Effector memory CD8-positive, alpha-beta T cell (primary cell): ENCODE measurements at regions not wholly inside any gene's neighbourhood (a gene's known extent, or its start where the extent isn't known, plus 50 kb on each side); places are given as distances from the start of the nearest gene placed in this dataset.

ENCODE experiments used
- ATAC-seq: fragments of 150-1000 bp; cut with Tn5 transposase; replicated peaks from 2 replicates; pipeline ENCODE4 v1.10.0; 2021; ENCODE audit warnings: mild to moderate bottlenecking, moderate library complexity
- DNase-seq, 3 experiments: peaks; one replicate each; pipeline ENCODE4 v3.0.0; 2021
- H3K27ac Mint-ChIP-seq, 2 donors: one replicate each; pipeline ENCODE4 v1.8.0; 2022; ENCODE audit warnings: mild to moderate bottlenecking in 2 of 2, mixed read lengths in 2 of 2, moderate library complexity in 2 of 2
- H3K27me3 Mint-ChIP-seq, 2 donors: one replicate each; pipeline ENCODE4 v1.8.0; 2022; ENCODE audit warnings: mixed read lengths in 2 of 2
- H3K36me3 Mint-ChIP-seq: one replicate; pipeline ENCODE4 v1.8.0; 2022; ENCODE audit warnings: mild to moderate bottlenecking, moderate library complexity, mixed read lengths; ENCODE audit not compliant: insufficient read depth
- H3K4me1 Mint-ChIP-seq, 2 donors: one replicate each; pipeline ENCODE4 v1.8.0; 2022; ENCODE audit warnings: low read depth in 2 of 2, mixed read lengths in 2 of 2
- H3K4me3 Mint-ChIP-seq, 2 donors: one replicate each; pipeline ENCODE4 v1.8.0; 2022; ENCODE audit warnings: mild to moderate bottlenecking in 2 of 2, mixed read lengths in 2 of 2, moderate library complexity in 2 of 2
- H3K9me3 Mint-ChIP-seq, 2 donors: one replicate each; pipeline ENCODE4 v1.8.0; 2022; ENCODE audit warnings: mixed read lengths in 2 of 2

DNA sequence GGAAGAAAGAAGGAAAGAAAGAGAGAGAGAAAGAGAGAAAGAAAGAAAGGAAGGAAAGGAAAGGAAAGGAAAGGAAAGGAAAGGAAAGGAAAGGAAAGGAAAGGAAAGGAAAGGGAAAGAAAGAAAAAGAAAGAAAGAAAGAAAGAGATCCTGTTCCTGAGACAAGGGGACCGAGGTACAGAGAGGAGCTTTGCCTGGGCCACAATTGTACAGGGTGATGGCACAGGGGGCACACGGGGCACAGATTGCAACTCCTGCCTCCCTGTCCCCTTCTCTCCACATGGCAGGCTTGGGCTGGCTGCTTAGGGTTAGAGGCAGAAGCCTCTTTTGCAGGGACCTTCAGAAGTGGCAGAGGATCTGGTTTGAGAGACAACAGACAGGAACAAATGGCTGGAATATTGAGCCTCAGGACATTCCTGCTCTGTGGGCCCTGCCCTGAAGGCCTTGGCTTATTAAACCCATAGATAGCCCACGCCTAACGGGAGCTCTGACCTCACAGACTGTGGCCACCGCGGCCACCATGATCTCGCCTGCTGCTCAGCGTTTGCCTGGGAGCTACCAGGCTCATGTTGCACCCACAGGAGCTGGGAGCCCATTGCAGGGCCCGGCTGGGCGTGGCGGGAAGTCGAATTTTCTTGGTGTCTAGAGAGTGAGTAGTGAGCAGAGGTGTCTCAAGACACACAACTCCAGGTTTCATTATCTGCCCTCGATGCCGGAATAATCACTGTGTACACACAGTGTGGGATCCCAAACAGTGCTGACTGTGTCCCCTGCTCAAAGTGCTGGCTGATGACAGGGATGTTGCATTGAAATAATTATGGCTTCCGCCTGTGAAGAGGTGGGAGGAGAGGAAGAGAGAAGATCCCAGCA, 147.9 kb upstream of the NCOR2 start:
- DNase-seq: no peak
- Mint-ChIP-seq H3K4me3 (no peak overlapping the region), H3K27ac (peak overlapping the region; percentile 87 to 91), H3K9me3 (no peaks in the 10 kb centered on the region), H3K27me3 (no peaks in the 10 kb centered on the region), H3K36me3 (no peaks in the 10 kb centered on the region), H3K4me1 (peaks cover 13 to 18% of the 10 kb centered on the region in 2 donors)
- ATAC-seq: no peak

DNA sequence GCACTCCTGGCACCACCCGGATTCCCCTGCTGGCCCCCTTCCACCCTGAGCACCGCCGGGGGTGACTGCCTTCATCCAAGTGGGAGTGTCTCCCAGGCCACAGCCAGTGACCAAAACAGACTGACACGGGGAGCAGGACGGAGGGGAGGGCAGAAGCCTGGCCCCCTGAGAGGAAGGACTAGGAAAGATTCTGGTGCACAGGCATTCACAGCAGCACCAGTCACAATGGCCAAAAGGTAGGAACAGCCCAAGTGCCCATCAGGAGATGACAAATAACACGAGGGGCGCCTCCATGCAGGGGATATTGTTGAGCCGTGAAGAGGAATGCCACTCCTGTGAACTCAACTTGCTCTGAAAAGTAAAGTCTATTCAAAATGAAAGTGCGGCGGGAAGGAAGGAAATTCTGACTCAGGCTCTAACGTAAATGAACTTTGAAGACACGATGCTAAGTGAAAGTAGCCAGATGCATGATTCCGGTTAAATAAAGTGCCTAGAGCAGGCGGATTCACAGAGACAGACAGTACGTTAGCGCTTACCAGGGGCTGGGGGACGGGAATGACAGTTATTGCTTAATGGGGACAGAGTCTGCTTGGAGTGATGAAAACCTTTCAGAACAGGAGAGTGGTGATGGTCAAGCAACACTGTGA, 146.1 kb upstream of the NCOR2 start:
- H3K27me3 Mint-ChIP-seq: no peaks in the 10 kb centered on the region
- peaks cover 13 to 18% of the 10 kb centered on the region in 2 donors for H3K4me1 Mint-ChIP-seq
- DNase-seq (peak; percentile 17 to 48 (median 31)), ATAC-seq (peak; percentile 89)
- H3K36me3 Mint-ChIP-seq: no peaks in the 10 kb centered on the region
- H3K4me3 Mint-ChIP-seq: peak overlapping the region; percentile 74 to 81
- peak overlapping the region; percentile 87 to 91 for H3K27ac Mint-ChIP-seq
- no peaks in the 10 kb centered on the region for H3K9me3 Mint-ChIP-seq

DNA sequence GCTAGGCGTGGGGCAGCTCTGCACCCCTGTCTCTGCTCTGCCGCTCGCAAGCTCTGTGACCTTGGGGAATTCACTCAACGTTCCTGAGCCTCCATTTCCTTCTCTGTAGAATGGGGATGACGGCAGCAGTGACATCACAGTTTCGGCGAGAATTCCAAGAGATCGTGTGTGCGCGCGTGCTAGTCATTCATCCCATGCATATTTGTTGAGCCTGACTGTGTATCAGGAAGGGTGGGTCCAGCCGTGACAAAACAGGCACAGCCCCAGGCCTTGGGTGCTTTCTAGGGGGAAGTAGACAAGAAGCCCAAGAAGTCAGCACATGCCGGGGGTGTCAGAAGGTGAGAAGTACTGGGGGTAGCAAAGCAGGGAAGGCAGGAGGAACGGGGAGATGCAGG, 145.6 kb upstream of the NCOR2 start:
- H3K4me3 Mint-ChIP-seq: peak overlapping the region; percentile 74 to 81
- no peaks in the 10 kb centered on the region for H3K9me3 Mint-ChIP-seq
- H3K27me3 Mint-ChIP-seq: no peaks in the 10 kb centered on the region
- ATAC-seq: peak; percentile 37
- H3K27ac Mint-ChIP-seq: peak overlapping the region; percentile 87 to 91
- H3K36me3 Mint-ChIP-seq: no peaks in the 10 kb centered on the region
- peaks cover 13 to 18% of the 10 kb centered on the region in 2 donors for H3K4me1 Mint-ChIP-seq
- DNase-seq: peak in 1 of 3 experiments; percentile 13

DNA sequence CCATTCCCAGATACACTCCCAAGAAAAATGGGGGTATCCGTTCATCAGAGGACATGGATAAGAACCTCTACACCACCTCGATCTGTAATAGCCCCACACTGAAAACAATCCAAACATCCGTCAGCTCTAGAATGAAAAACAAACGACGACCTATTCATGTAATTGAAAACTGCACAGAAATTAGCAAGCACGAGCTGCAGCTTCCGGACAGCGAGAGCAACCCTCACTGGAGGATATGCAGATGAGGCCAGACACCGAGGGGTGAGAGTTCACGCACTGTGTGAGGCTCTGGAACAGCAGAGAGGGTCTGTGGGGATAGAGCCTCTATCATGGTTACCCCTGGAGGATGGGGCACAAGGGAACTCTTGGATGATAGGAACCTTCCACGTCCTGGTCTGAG, 143.9 kb upstream of the NCOR2 start:
- no peak overlapping the region for H3K4me3 Mint-ChIP-seq
- ATAC-seq (no peak), DNase-seq (no peak)
- H3K4me1 Mint-ChIP-seq: peaks cover 13 to 17% of the 10 kb centered on the region in 2 donors
- no peak overlapping the region for H3K27ac Mint-ChIP-seq
- H3K9me3 Mint-ChIP-seq: no peaks in the 10 kb centered on the region
- no peaks in the 10 kb centered on the region for H3K27me3 Mint-ChIP-seq
- no peaks in the 10 kb centered on the region for H3K36me3 Mint-ChIP-seq

DNA sequence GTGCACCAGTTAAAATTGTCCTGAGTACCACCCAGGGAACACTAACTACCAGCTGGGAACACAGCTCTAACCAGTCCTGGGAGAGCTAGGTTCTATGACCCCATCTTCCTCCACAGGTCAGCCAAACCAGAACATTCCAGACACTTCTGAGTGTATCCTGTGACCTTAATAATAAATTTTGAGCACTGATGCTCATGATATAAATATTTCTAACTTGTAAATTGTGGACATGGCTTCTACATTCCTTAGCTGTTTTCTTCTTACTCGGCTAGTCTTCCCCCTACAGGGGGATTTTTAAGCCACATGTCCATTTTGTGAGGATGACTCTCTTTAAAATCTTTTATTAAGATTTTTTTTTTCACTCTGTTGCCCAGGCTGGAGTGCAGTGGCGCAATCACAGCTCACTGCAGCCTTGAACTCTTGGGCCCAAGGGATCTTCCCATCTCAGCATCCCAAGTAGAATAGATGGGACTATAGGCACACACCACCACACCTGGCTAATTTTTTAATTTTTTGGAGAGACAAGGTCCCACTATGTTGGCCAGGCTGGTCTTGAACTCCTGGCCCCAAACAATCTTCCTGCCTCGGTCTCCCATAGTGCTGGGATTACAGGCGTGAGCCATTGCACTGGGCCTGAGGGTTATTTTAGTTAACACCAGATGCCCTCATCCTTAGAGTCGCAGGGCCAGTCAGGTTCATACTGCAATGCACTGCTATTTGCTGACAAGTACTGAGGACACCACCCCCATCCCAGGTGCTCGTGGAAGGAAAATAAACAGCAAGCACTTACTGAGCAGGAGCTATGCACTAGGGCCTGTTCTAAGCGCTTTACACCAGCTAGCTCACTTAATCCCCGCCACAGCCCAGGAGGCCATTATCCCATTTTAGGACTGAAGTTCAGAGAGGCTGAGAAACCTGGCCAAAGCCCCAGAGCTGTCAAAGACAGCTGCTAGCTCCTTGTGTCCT, 142.6 kb upstream of the NCOR2 start:
- H3K36me3 Mint-ChIP-seq: no peaks in the 10 kb centered on the region
- no peak overlapping the region for H3K4me3 Mint-ChIP-seq
- H3K4me1 Mint-ChIP-seq: peaks cover 13 to 17% of the 10 kb centered on the region in 2 donors
- no peak for DNase-seq
- no peaks in the 10 kb centered on the region for H3K9me3 Mint-ChIP-seq
- H3K27ac Mint-ChIP-seq: no peak overlapping the region
- H3K27me3 Mint-ChIP-seq: no peaks in the 10 kb centered on the region
- ATAC-seq: no peak

DNA sequence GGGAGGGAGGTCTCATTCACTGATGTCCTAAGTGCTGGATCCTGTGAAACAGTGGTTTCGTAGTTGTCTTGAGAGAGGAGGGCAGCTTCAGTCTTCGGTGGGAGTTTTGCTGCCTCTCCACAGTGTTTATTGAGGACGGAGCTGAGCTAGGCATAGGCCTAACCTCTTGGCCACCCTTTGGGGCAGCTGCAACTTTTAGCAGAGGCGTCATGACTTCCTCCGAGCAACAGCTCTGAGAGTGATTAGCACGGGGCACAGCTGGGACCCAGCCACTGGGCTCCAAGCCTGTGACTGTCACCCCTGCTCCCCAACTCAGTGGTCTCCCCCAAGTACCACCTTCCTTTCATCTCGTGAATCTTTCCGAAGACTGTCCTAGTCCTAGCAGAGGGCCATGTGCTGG, 139.9 kb upstream of the NCOR2 start:
- ATAC-seq (no peak), DNase-seq (no peak)
- peaks cover 3% of the 10 kb centered on the region for H3K36me3 Mint-ChIP-seq
- H3K27ac Mint-ChIP-seq: no peak overlapping the region
- H3K27me3 Mint-ChIP-seq: no peaks in the 10 kb centered on the region
- H3K4me3 Mint-ChIP-seq: no peak overlapping the region
- H3K4me1 Mint-ChIP-seq: no peaks in the 10 kb centered on the region
- no peaks in the 10 kb centered on the region for H3K9me3 Mint-ChIP-seq

DNA sequence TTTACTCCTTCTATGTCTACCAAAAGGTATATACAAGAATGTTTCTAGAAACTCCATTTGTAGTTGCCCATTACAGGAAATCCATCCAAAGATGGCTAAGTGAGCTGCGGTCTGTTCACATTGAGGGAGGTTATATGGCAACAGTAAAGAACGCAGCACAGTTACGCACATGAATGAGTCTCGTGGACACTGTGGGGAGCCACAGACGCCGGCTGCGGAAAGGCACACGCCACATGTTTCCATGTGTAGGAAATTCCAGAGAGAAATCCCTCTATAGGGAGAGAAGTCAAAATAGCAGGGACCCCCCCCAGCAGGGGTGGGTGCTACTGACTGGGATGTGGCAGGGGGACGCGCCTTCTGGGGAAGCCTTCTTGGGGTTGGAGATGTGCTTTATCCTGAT, 139.0 kb upstream of the NCOR2 start:
- H3K27ac Mint-ChIP-seq: no peak overlapping the region
- ATAC-seq: no peak
- no peak overlapping the region for H3K4me3 Mint-ChIP-seq
- H3K36me3 Mint-ChIP-seq: peaks cover 3% of the 10 kb centered on the region
- no peaks in the 10 kb centered on the region for H3K27me3 Mint-ChIP-seq
- no peak for DNase-seq
- no peaks in the 10 kb centered on the region for H3K4me1 Mint-ChIP-seq
- H3K9me3 Mint-ChIP-seq: no peaks in the 10 kb centered on the region

DNA sequence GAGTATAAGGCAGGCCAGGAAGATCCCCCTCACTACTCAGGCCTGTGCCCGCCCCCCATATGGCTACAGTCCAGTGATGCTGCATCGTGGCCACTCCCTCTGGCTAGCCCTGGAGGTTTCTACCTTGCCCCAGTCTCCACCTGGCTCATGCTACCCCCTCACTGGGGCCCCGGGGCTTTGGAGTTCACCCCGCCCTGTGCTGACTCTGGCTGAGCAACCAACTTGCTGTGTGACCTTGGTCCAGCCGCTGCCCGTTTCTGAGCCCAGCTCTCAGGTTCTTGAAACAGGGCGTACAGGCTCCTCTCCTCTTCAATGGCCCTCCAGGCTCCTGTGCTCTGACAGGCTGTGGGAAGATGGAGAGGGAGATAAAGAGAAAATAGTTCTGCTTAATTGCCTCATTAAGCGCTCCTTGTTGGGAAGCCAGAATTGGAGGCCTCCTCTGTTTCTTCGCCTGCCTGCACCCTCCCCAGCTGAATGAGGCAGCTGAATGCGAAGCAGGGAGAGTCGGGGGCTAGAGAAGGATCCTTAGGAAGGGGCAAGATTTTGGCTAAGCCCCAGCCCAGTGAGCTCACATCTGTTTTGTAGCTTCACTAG, 138.2 kb upstream of the NCOR2 start:
- H3K27me3 Mint-ChIP-seq: peaks cover 0 to 1% of the 10 kb centered on the region in 2 donors
- no peaks in the 10 kb centered on the region for H3K4me1 Mint-ChIP-seq
- no peak overlapping the region for H3K4me3 Mint-ChIP-seq
- DNase-seq (no peak), ATAC-seq (no peak)
- H3K9me3 Mint-ChIP-seq: no peaks in the 10 kb centered on the region
- H3K36me3 Mint-ChIP-seq: peaks cover 3% of the 10 kb centered on the region
- H3K27ac Mint-ChIP-seq: no peak overlapping the region

DNA sequence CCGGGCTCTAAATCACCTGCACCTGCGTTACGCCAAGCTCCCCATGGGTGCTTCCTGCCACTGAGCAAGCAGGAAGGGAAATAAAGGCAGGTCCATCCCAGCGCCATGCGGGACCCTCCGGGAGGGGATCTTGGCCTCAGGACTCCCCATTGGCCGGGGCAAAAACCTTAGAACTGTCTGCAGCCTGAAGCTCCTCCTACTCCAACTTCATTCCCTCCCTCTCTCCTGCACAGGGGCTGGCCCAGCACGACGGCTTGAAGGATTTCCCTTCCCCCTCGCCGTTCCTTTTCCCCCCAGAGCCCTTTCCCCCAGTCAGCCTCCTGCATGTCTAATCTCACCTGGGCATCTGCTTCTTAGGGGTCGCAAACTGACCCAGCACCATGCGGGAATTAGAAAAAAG, 137.2 kb upstream of the NCOR2 start:
- ATAC-seq: no peak
- Mint-ChIP-seq H3K9me3 (no peaks in the 10 kb centered on the region), H3K36me3 (peaks cover 3% of the 10 kb centered on the region)

DNA sequence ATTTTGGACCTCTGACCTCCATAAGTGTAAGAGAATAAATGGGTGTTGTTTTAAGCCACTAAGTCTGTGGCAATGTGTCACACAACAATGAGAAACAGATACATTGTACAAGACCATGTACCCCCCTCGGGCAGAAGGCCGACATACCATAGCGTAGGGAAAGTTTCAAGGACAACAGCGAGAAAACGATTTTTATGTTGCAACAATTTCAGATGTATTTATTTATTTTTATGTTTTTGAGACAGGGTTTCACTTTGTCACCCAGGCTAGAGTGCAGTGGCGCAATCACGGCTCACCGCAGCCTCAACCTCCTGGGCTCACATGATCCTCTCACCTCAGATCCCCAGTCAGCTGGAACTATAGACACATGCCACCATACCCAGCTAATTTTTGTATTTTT, 136.4 kb upstream of the NCOR2 start:
- no peak overlapping the region for H3K4me3 Mint-ChIP-seq
- H3K27me3 Mint-ChIP-seq: peaks cover 9 to 16% of the 10 kb centered on the region in 2 donors
- H3K4me1 Mint-ChIP-seq: no peaks in the 10 kb centered on the region
- no peak for DNase-seq
- H3K27ac Mint-ChIP-seq: peak overlapping the region in 1 of 2 donors; percentile 13
- H3K9me3 Mint-ChIP-seq: no peaks in the 10 kb centered on the region
- peaks cover 3% of the 10 kb centered on the region for H3K36me3 Mint-ChIP-seq
- no peak for ATAC-seq

More for the DNA sequence above, 137.2 kb upstream of the NCOR2 start:
- H3K27me3 Mint-ChIP-seq: peaks cover 1 to 8% of the 10 kb centered on the region in 2 donors
- DNase-seq: no peak
- no peak overlapping the region for H3K27ac Mint-ChIP-seq
- no peak overlapping the region for H3K4me3 Mint-ChIP-seq
- H3K4me1 Mint-ChIP-seq: no peaks in the 10 kb centered on the region

DNA sequence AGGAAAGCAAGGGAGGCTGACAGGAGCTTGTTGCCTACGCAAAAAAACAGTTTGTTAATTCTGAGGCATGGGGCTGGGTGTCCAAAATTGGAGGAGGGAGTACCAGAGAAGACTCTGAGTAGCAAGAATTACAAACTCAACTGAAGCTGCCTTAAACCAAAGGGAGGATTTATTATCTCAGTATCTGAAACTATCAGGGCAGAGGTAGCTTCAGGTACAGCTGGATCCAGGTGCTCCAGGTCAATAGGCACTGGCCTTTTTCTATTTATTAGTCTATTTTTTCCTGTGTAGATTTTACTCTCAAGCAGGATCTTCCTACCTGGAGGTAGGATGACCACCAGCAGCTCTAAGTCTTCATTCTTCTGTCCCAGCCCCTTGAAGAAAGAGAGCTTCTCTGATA, 135.3 kb upstream of the NCOR2 start:
- Mint-ChIP-seq H3K4me3 (no peak overlapping the region), H3K27ac (no peak overlapping the region), H3K36me3 (peaks cover 3% of the 10 kb centered on the region), H3K4me1 (no peaks in the 10 kb centered on the region), H3K27me3 (peaks cover 10 to 18% of the 10 kb centered on the region in 2 donors), H3K9me3 (no peaks in the 10 kb centered on the region)
- ATAC-seq: no peak
- DNase-seq: no peak

DNA sequence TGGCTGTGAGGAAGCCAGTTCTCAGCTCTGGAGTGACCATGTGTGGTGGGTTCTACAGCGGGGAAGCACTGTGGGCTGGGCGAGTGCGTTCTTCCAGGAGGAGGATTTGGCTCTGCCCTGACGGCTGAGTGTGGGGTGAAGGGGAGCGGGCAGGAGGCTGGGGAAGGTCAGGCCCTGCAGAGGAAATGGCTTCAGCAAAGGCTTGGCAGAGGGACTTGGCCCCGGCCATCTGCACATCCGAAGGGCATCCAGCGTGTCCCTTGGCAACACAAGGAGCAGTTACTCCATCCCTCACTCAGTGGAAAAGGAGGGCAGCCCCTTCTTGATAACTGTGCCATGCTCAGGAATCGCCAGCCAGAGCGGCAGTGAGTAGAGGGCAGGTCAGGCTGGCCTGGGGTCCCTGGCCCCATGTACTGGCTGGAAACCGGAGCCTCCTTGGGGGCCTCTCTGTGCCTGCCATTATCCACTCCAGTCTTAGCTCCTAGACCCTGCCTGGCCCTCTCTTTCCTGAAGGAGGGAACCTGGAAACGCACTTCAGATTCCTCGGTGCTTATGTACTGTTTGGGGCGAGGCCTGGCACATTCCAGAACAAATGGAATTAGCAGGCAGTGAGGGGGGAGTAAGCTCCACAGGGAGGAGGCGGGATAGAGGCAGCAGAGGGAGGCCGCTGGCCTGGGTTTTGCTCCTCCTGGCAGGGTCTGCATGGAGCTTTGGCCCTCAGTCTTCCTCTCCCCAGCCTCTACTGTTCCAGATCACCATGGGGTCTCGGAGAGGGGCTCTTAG, 133.6 kb upstream of the NCOR2 start:
- peaks cover 0 to 2% of the 10 kb centered on the region in 2 donors for H3K4me1 Mint-ChIP-seq
- ATAC-seq (no peak), DNase-seq (no peak)
- peaks cover 10 to 27% of the 10 kb centered on the region in 2 donors for H3K27me3 Mint-ChIP-seq
- no peak overlapping the region for H3K27ac Mint-ChIP-seq
- H3K36me3 Mint-ChIP-seq: peaks cover 3% of the 10 kb centered on the region
- no peak overlapping the region for H3K4me3 Mint-ChIP-seq
- no peaks in the 10 kb centered on the region for H3K9me3 Mint-ChIP-seq
